Suprapubic skin (tissue), 4 donors: ENCODE measurements at regions not wholly inside any gene's neighbourhood (a gene's known extent, or its start where the extent isn't known, plus 50 kb on each side); places are given as distances from the start of the nearest gene placed in this dataset.

ENCODE experiments used
- CTCF ChIP-seq, 2 donors: fragments of 200-600 bp in 1 of 2; fragments of 450-650 bp in 1 of 2; sonication (generic) in 1 of 2; IDR thresholded peaks; one replicate each; pipeline ENCODE4 v1.5.1; 2016 to 2019; ENCODE audit warnings: antibody characterized with exemption in 2 of 2, mild to moderate bottlenecking in 1 of 2, moderate library complexity in 1 of 2
- EP300 ChIP-seq: sonication (generic); formaldehyde crosslinking; IDR thresholded peaks from one replicate; pipeline ENCODE4 v1.6.1; 2017; ENCODE audit warnings: antibody characterized with exemption
- POLR2A ChIP-seq, 2 donors: fragments of 450-650 bp; IDR thresholded peaks; one replicate each; pipeline ENCODE4 v1.6.1; 2017; ENCODE audit warnings: antibody characterized with exemption in 2 of 2, mild to moderate bottlenecking in 2 of 2, moderate library complexity in 2 of 2
- POLR2AphosphoS5 ChIP-seq, 3 donors: sonication (generic); formaldehyde crosslinking; IDR thresholded peaks; one replicate each; pipeline ENCODE4 v1.6.1; 2017; ENCODE audit warnings: antibody characterized with exemption in 3 of 3

GRCh38 chr5:67795781-67796477 lies 419.6 kb upstream of the PIK3R1 start:
- no peak for TF ChIP-seq POLR2A (IDR thresholded peaks at IDR 0.05)
- no peak for TF ChIP-seq CTCF (IDR thresholded peaks at IDR 0.05)
- TF ChIP-seq EP300 = no peak
- no peak for TF ChIP-seq POLR2AphosphoS5 (IDR thresholded peaks at IDR 0.05)
